Pancreas (tissue), 10 donors: ENCODE measurements at regions not wholly inside any gene's neighbourhood (a gene's known extent, or its start where the extent isn't known, plus 50 kb on each side); places are given as distances from the start of the nearest gene placed in this dataset.

Experiments used
- ATAC-seq, 4 donors: fragments of 200-7000 bp; cut with Tn5 transposase; one replicate each; pipeline versions ENCODE4 v1.8.0 to v1.9.1; 2020; ENCODE audit warnings: mild to moderate bottlenecking in 4 of 4, moderate library complexity in 4 of 4
- DNase-seq, 6 donors: peaks; one replicate each; pipeline ENCODE4 v3.0.0-alpha.2; 2020
- FAIRE-seq: peaks from 2 replicates; lab custom pipeline; 2012; peaks lifted over from hg19 to GRCh38; lab: Jason Lieb, UNC
- H3K27ac ChIP-seq, 4 donors: fragments of 200-600 bp; sonication (generic); 1 replicate in 3 of 4; 2 replicates in 1 of 4; pipeline versions ENCODE4 v1.5.0 to v1.8.0; 2020
- H3K27me3 ChIP-seq, 4 donors: fragments of 200-600 bp; one replicate each; pipeline ENCODE4 v1.8.0; 2021
- H3K36me3 ChIP-seq, 3 donors: fragments of 200-600 bp; sonication (generic) in 1 of 3; one replicate each; pipeline versions ENCODE4 v1.5.0 to v1.8.0; 2020 to 2021
- H3K4me1 ChIP-seq, 3 donors: fragments of 200-600 bp; one replicate each; pipeline ENCODE4 v1.8.0; 2021
- H3K4me3 ChIP-seq, 4 donors: fragments of 200-600 bp; sonication (generic) in 2 of 4; one replicate each; pipeline versions ENCODE4 v1.5.0 to v1.8.0; 2020 to 2021
- H3K9me3 ChIP-seq, 4 donors: fragments of 200-600 bp; one replicate each; pipeline ENCODE4 v1.8.0; 2021
- WGBS, 2 donors: extraction: QIAGEN DNeasy Blood & Tissue Kit; methylation state at CpG; one replicate each; pipeline ENCODE4 v1.1.7; 2013; 5-methylcytosine and 5-hydroxymethylcytosine counted together
- intact Hi-C, 3 donors: fragments of 100-400 bp; cut with DNase I; formaldehyde crosslinking; loops; one replicate each; pipeline versions ENCODE4 v1.11.1 to v1.14.2; 2022
- TF ChIP-seq, protein P1 (sequence below), 4 donors: fragments of 200-600 bp; sonication (generic) in 3 of 4; IDR thresholded peaks; one replicate each; pipeline versions ENCODE4 v1.5.0 to v1.8.0; 2021; ENCODE audit warnings: antibody characterized with exemption in 4 of 4
- donor health status: healthy with polysubstance abuse.
- donor health status: DM: no; HTN: no; CAD: no; lungs with moderate emphysema.
- donor health status: DM: no; HTN: no; CAD: no.
- donor health status: control.
- donor health status: control.
- donor health status: Bipolar disorder and iron deficiency.
- donor health status: DM: yes; HTN: yes; CAD: no.
- donor health status: DM: no; HTN: no; CAD: no.
- donor health status: DM: no; HTN: no; CAD: no.
- donor health status: DM: yes; HTN: yes; CAD: no.

- Histone ChIP-seq H3K27me3 (no peaks in the 10 kb centered on the region), H3K36me3 (no peaks in the 10 kb centered on the region), H3K4me3 (no peak overlapping the region), H3K27ac (no peak overlapping the region), H3K9me3 (no peaks in the 10 kb centered on the region), H3K4me1 (no peaks in the 10 kb centered on the region)
- FAIRE-seq (no peak), ATAC-seq (peak in 2 of 4 donors; percentile 40 to 52), DNase-seq (peak in 1 of 6 donors; percentile 28)
- TF ChIP-seq, protein P1, sequence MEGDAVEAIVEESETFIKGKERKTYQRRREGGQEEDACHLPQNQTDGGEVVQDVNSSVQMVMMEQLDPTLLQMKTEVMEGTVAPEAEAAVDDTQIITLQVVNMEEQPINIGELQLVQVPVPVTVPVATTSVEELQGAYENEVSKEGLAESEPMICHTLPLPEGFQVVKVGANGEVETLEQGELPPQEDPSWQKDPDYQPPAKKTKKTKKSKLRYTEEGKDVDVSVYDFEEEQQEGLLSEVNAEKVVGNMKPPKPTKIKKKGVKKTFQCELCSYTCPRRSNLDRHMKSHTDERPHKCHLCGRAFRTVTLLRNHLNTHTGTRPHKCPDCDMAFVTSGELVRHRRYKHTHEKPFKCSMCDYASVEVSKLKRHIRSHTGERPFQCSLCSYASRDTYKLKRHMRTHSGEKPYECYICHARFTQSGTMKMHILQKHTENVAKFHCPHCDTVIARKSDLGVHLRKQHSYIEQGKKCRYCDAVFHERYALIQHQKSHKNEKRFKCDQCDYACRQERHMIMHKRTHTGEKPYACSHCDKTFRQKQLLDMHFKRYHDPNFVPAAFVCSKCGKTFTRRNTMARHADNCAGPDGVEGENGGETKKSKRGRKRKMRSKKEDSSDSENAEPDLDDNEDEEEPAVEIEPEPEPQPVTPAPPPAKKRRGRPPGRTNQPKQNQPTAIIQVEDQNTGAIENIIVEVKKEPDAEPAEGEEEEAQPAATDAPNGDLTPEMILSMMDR (IDR thresholded peaks at IDR 0.05), result no peak
- intact Hi-C loops, result no loop called here
- 46 to 52% methylated on average over 5 of the region's 5 CpGs for WGBS, 2 donors
Observed at GRCh38 chr1:5239911-5240310, 585.5 kb downstream of the AJAP1 start.

DNA sequence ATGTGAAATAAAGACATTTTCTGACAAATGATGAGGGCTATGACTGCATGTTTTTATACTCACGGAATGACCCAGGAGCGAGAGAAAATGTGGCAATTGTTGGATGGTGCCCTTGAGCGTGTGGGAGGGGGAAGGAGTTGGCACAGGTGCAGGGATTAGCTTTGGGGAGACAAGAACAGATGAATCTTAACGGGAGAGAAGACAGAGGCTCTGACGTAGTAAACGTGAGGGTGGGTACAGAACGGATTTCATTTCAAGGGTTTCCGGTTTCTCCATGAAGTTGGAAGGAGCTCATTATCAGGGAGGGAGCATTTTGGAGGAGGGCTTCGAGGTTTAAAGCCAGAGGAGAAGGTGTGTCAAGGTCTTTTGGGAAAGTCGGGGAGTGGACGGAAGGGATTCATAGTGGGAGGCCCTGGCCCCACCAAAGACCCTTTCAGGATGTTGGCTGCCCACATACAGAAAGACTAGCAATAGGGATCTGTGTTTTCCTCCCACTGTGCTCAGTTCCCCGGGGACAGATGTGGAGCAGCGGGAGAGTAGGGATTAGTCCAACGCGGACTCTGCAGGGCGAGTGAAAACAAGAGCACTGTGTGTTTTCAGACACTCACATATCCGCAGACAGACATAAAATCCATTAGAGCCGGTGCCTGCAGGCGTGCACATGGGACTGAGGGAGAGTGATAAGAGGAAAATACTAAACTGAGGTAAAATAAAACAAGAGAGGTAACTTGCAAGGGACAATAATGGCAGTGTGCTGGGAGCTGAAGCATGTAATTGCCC, 584.1 kb downstream of the AJAP1 start:
- intact Hi-C loops, result no loop called here
- WGBS, 2 donors, result 64 to 69% methylated on average over 19 of the region's 19 CpGs
- ATAC-seq, result no peak
- Histone ChIP-seq H3K36me3 (no peaks in the 10 kb centered on the region), H3K27me3 (no peaks in the 10 kb centered on the region), H3K9me3 (no peaks in the 10 kb centered on the region), H3K27ac (no peak overlapping the region), H3K4me1 (no peaks in the 10 kb centered on the region), H3K4me3 (no peak overlapping the region)
- TF ChIP-seq, protein P1 (IDR thresholded peaks at IDR 0.05), result no peak
- no peak for DNase-seq
- FAIRE-seq, result no peak

- intact Hi-C loops, result no loop called here
- 44 to 52% methylated on average over 6 of the region's 6 CpGs for WGBS, 2 donors
- Histone ChIP-seq H3K4me1 (no peaks in the 10 kb centered on the region), H3K4me3 (no peak overlapping the region), H3K27me3 (no peaks in the 10 kb centered on the region), H3K27ac (no peak overlapping the region), H3K9me3 (no peaks in the 10 kb centered on the region), H3K36me3 (no peaks in the 10 kb centered on the region)
- DNase-seq (no peak), ATAC-seq (no peak), FAIRE-seq (no peak)
- TF ChIP-seq, protein P1 (IDR thresholded peaks at IDR 0.05), result no peak
Observed at GRCh38 chr1:5235355-5235899, 581.0 kb downstream of the AJAP1 start.

GRCh38 chr1:5232537-5232936, 578.1 kb downstream of the AJAP1 start:
- no peak for FAIRE-seq
- Histone ChIP-seq H3K4me1 (no peaks in the 10 kb centered on the region), H3K9me3 (no peaks in the 10 kb centered on the region), H3K36me3 (no peaks in the 10 kb centered on the region), H3K27me3 (no peaks in the 10 kb centered on the region), H3K27ac (no peak overlapping the region), H3K4me3 (no peak overlapping the region)
- DNase-seq, result no peak
- WGBS, 2 donors, result 77 to 84% methylated on average over 1 of the region's 1 CpG
- ATAC-seq, result no peak
- TF ChIP-seq, protein P1 (IDR thresholded peaks at IDR 0.05), result no peak
- intact Hi-C loops, result no loop called here
